GM12878 (cell line): ENCODE measurements at regions not wholly inside any gene's neighbourhood (a gene's known extent, or its start where the extent isn't known, plus 50 kb on each side); places are given as distances from the start of the nearest gene placed in this dataset.

Experiments
- ATAC-seq: fragments of 200-7000 bp; cut with Tn5 transposase; 3 replicates; pipeline ENCODE4 v1.9.1; 2020; ENCODE audit warnings: mild to moderate bottlenecking, moderate library complexity
- BruUV-seq: library from RNA; stranded (reverse); fragments of 400-500 nt; replicated peaks from 2 replicates; lab custom pipeline; 2021; lab: Mats Ljungman, UMichigan
- CTCF ChIA-PET: fragments of 300-600 bp; sonication (Branson Sonifier 250); formaldehyde crosslinking; extraction: SDS; loops from one replicate; lab custom pipeline; 2021; ENCODE audit warnings: inconsistent platforms; lab: Yijun Ruan, JAX
- POLR2A ChIA-PET: fragments of 350-600 bp; formaldehyde crosslinking; extraction: SDS; loops from one replicate; lab custom pipeline; 2021; ENCODE audit warnings: inconsistent platforms; lab: Charles Lee
- RAD21 ChIA-PET: fragments of 300-600 bp; sonication (Branson Sonifier 250); formaldehyde crosslinking; loops from one replicate; lab custom pipeline; 2023; ENCODE audit warnings: antibody characterized with exemption; ENCODE audit not compliant: unreplicated experiment; lab: Charles Lee
- SMC1A ChIA-PET: fragments of 300-600 bp; sonication (Branson Sonifier 250); formaldehyde crosslinking; loops from one replicate; lab custom pipeline; 2023; ENCODE audit not compliant: unreplicated experiment, uncharacterized antibody; lab: Charles Lee
- DNase-seq: peaks from one replicate; pipeline ENCODE4 v3.0.0-alpha.2; 2011; ENCODE audit warnings: low read depth, low spot score
- FAIRE-seq: peaks from 3 replicates; lab custom pipeline; 2011; peaks lifted over from hg19 to GRCh38; lab: Jason Lieb, UNC
- H2AFZ ChIP-seq: 2 replicates; pipeline ENCODE4 v1.6.0; 2011; ENCODE audit warnings: low read depth, low read length, control low read depth; ENCODE audit not compliant: control insufficient read depth
- H3K27ac ChIP-seq: 2 replicates; pipeline ENCODE4 v1.5.1; 2011; ENCODE audit warnings: control low read depth; ENCODE audit not compliant: control insufficient read depth, insufficient read depth
- H3K27me3 ChIP-seq, 2 experiments: replicated peaks in 1 of 2; 2 replicates each; pipeline versions ENCODE4 v1.6.0 to v1.6.1; 2011; ENCODE audit warnings: low read length in 1 of 2; ENCODE audit not compliant: control insufficient read depth in 2 of 2, insufficient read depth in 2 of 2
- H3K36me3 ChIP-seq, 2 experiments: 2 replicates each; pipeline ENCODE4 v1.5.1; 2011; ENCODE audit warnings: low read length in 1 of 2; ENCODE audit not compliant: control insufficient read depth in 2 of 2, insufficient read depth in 2 of 2
- H3K4me1 ChIP-seq: 2 replicates; pipeline ENCODE4 v1.6.1; 2011; ENCODE audit warnings: mild to moderate bottlenecking, low read length, moderate library complexity, mixed read lengths; ENCODE audit not compliant: control insufficient read depth, insufficient read depth
- H3K4me2 ChIP-seq: 2 replicates; pipeline ENCODE4 v1.6.0; 2011; ENCODE audit warnings: control low read depth; ENCODE audit not compliant: control insufficient read depth, insufficient read depth
- H3K4me3 ChIP-seq: fragments of 200-600 bp; sonication (generic); 2 replicates; pipeline ENCODE4 v1.5.1; 2016
- H3K79me2 ChIP-seq: 2 replicates; pipeline ENCODE4 v1.6.0; 2011; ENCODE audit warnings: low read length; ENCODE audit not compliant: control insufficient read depth, insufficient read depth
- H3K9ac ChIP-seq: 2 replicates; pipeline ENCODE4 v1.8.0; 2011; ENCODE audit warnings: low read length, control low read depth, mixed read lengths; ENCODE audit not compliant: control insufficient read depth, insufficient read depth
- H3K9me3 ChIP-seq: replicated peaks from 3 replicates; pipeline ENCODE4 v1.5.1; 2011; ENCODE audit warnings: mild to moderate bottlenecking, low read length; ENCODE audit not compliant: control insufficient read depth, insufficient read depth
- H4K20me1 ChIP-seq: 2 replicates; pipeline ENCODE4 v1.6.0; 2011; ENCODE audit not compliant: control insufficient read depth, insufficient read depth
- ATF7 ChIP-seq: fragments of 450-650 bp; IDR thresholded peaks from 2 replicates; pipeline ENCODE4 v1.6.1; 2016; ENCODE audit warnings: low read depth, mild to moderate bottlenecking
- BRCA1 ChIP-seq: IDR thresholded peaks from 2 replicates; pipeline ENCODE4 v1.6.1; 2011; ENCODE audit warnings: low read depth, low read length, improper control_type of control experiment
- HSF1 ChIP-seq: fragments of 150-350 bp; IDR thresholded peaks from 2 replicates; pipeline ENCODE4 v1.6.1; 2014; ENCODE audit warnings: mild to moderate bottlenecking, low read depth, low read length
- MLLT1 ChIP-seq: fragments of 450-650 bp; IDR thresholded peaks from 2 replicates; pipeline ENCODE4 v1.6.1; 2016; ENCODE audit warnings: mild to moderate bottlenecking
- NFXL1 ChIP-seq: fragments of 450-650 bp; IDR thresholded peaks from 2 replicates; pipeline ENCODE4 v1.6.1; 2017; ENCODE audit warnings: antibody characterized with exemption, mild to moderate bottlenecking, borderline replicate concordance
- NFYB ChIP-seq: IDR thresholded peaks from 2 replicates; pipeline ENCODE4 v1.6.1; 2011; ENCODE audit warnings: low read depth, mild to moderate bottlenecking, low read length, improper control_type of control experiment, moderate library complexity; ENCODE audit not compliant: insufficient read depth
- NRF1 ChIP-seq: conservative IDR thresholded peaks from 2 replicates; pipeline ENCODE4 v1.6.1; 2011; ENCODE audit warnings: mild to moderate bottlenecking, low read depth, low read length, improper control_type of control experiment
- POLR2AphosphoS2 ChIP-seq: IDR thresholded peaks from 2 replicates; pipeline ENCODE4 v1.6.1; 2011; ENCODE audit warnings: low read depth, mild to moderate bottlenecking, low read length, improper control_type of control experiment, moderate library complexity
- PRDM15 ChIP-seq: fragments of 450-650 bp; formaldehyde crosslinking; IDR thresholded peaks from 2 replicates; pipeline ENCODE4 v1.4.0; 2020; ENCODE audit warnings: mild to moderate bottlenecking, moderate library complexity
- RCOR1 ChIP-seq: conservative IDR thresholded peaks from 2 replicates; pipeline ENCODE4 v1.6.1; 2012; ENCODE audit warnings: low read depth, low read length, improper control_type of control experiment
- SREBF2 ChIP-seq: IDR thresholded peaks from 2 replicates; pipeline ENCODE4 v1.6.1; 2012; ENCODE audit warnings: mild to moderate bottlenecking, low read length
- STAT3 ChIP-seq: IDR thresholded peaks from 2 replicates; pipeline ENCODE4 v1.6.1; 2011; ENCODE audit warnings: low read depth, low read length, improper control_type of control experiment
- TAF1 ChIP-seq: IDR thresholded peaks from 2 replicates; pipeline ENCODE4 v1.6.1; 2011; ENCODE audit warnings: mild to moderate bottlenecking, low read depth, low read length, borderline replicate concordance
- ZNF207 ChIP-seq: fragments of 450-650 bp; IDR thresholded peaks from 2 replicates; pipeline ENCODE4 v1.6.1; 2014; ENCODE audit warnings: antibody characterized with exemption, mild to moderate bottlenecking, borderline replicate concordance
- ZNF217 ChIP-seq: fragments of 450-650 bp; IDR thresholded peaks from 2 replicates; pipeline ENCODE4 v1.6.1; 2017; ENCODE audit warnings: antibody characterized with exemption, mild to moderate bottlenecking
- WGBS: methylation state at CpG from one replicate; pipeline ENCODE4 v1.1.6; 2016; ENCODE audit warnings: low lambda C conversion rate; ENCODE audit not compliant: insufficient replicate concordance, insufficient coverage; ENCODE audit errors: missing lambda C conversion rate; 5-methylcytosine and 5-hydroxymethylcytosine counted together
- in situ Hi-C: fragments of 300-500 bp; cut with MboI; formaldehyde crosslinking; loops from 9 replicates; pipeline ENCODE4 v1.14.3; 2018; ENCODE audit warnings: mixed read lengths
- intact Hi-C: fragments of 100-400 bp; cut with micrococcal nuclease; formaldehyde crosslinking; loops from one replicate; pipeline ENCODE4 v1.14.2; 2022; ENCODE audit not compliant: unreplicated experiment

GRCh38 chr3:181454451-181455027 lies 257.2 kb upstream of the SOX2 start:
- CTCF ChIA-PET: interaction anchor here (1.1 kb wide), 1 partner anchor 247 kb away, joined by 3 read pairs; no protein-coding TSS in a partner anchor

More at GRCh38 chr3:181454451-181455027, 257.2 kb upstream of the SOX2 start:
- Histone ChIP-seq H3K79me2 (no peaks in the 10 kb centered on the region), H2AFZ (no peak overlapping the region), H3K9me3 (no peaks in the 10 kb centered on the region), H3K4me1 (no peaks in the 10 kb centered on the region), H4K20me1 (no peaks in the 10 kb centered on the region), H3K4me3 (no peak overlapping the region), H3K27me3 (no peaks in the 10 kb centered on the region), H3K36me3 (no peaks in the 10 kb centered on the region), H3K9ac (no peak overlapping the region), H3K4me2 (no peak overlapping the region), H3K27ac (no peak overlapping the region)
- in situ Hi-C loops: no loop called here
- WGBS: 23% methylated on average over 6 of the region's 6 CpGs
- POLR2A ChIA-PET: no interaction called here
- SMC1A ChIA-PET: no interaction called here
- no TSS peak for BruUV-seq
- RAD21 ChIA-PET: no interaction called here
- intact Hi-C loops: no loop called here
- DNase-seq (no peak), ATAC-seq (no peak), FAIRE-seq (no peak)
- TF ChIP-seq SREBF2 (no peak), PRDM15 (no peak), NFXL1 (no peak), STAT3 (no peak), TAF1 (no peak), NRF1 (no peak), ATF7 (no peak), POLR2AphosphoS2 (no peak), BRCA1 (no peak), MLLT1 (no peak), ZNF207 (no peak), ZNF217 (no peak), NFYB (no peak), RCOR1 (no peak), HSF1 (no peak)
